NCI-H524 (cell line): ENCODE measurements at regions not wholly inside any gene's neighbourhood (a gene's known extent, or its start where the extent isn't known, plus 50 kb on each side); places are given as distances from the start of the nearest gene placed in this dataset.

Source experiments
- DNase-seq, 2 experiments: peaks; one replicate each; lab custom pipeline; 2025; lab: John Stamatoyannopoulos, UW

DNA sequence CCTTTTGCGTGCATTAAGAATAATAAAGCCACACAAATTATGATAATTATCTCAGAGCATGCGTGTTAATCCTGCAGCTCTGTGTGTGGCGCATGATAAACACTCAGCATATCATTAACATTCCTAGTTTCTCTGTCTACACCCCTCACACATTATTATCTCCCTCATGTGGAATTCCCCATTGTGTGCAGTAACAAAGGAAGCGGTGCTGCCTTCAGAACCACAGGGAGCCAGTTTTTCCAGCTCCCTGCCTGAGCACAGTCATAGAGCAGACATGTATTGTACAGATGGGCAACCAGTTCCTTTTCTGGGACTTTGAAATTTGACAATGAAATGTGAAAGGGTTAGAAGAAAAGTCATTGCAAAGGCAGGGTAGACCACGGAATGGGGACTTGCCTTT is 1365.5 kb upstream of the CDH9 start:
- peak in 1 of 2 experiments; percentile 17 for DNase-seq

- no peak for DNase-seq
These were observed 1364.4 kb upstream of the CDH9 start for GRCh38 chr5:28402590-28403301.

DNA sequence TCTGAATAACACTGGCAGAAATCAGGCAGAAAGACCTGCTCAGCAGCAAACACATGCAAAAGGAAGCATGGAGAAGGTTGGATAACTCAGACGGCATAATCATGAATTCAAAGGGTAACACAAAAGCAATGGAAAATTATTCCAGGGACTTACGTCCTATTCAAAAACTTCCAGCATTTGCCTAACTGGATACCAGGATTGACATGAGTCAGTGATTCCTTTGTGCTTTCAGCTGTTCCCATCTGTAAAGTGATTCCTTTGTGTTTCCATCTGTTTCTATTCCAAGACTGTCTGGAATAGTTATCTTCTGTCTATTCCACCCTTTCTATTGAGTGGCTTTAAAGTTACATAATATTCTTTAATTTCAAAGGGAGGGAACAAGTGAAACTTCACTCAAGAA is 1361.7 kb upstream of the CDH9 start:
- DNase-seq, result peak in 1 of 2 experiments; percentile 25

GRCh38 chr5:28399211-28399610 is 1360.8 kb upstream of the CDH9 start:
- no peak for DNase-seq

GRCh38 chr5:28398185-28398584 is 1359.8 kb upstream of the CDH9 start:
- DNase-seq, result no peak

- DNase-seq, result no peak
These were observed 1359.1 kb upstream of the CDH9 start for GRCh38 chr5:28397502-28397941.

- no peak for DNase-seq
These were observed 1352.9 kb upstream of the CDH9 start for GRCh38 chr5:28391277-28391676.

GRCh38 chr5:28390341-28390740 is 1352.0 kb upstream of the CDH9 start:
- DNase-seq, result peak; percentile 89 to 97

GRCh38 chr5:28389727-28390126 is 1351.3 kb upstream of the CDH9 start:
- peak in 1 of 2 experiments; percentile 22 for DNase-seq

DNA sequence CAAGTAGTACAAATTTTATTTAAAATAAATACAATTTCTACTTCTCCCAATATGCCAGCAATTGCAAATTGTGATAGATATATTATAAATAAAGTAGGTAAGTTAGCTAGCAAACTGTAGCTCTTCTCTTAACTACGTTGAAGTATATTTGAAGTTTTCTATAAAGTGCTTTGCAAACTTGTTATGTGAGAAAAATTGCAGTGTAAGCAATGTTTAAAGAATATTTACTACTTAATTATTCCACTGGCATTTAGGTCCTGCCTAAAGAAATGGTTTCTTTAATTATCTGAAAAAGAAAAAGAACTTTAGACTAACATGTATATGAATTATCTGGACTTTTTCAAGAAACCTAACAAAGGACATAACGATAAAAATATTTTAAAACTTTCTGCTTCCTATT is 1350.0 kb upstream of the CDH9 start:
- DNase-seq, result no peak

DNA sequence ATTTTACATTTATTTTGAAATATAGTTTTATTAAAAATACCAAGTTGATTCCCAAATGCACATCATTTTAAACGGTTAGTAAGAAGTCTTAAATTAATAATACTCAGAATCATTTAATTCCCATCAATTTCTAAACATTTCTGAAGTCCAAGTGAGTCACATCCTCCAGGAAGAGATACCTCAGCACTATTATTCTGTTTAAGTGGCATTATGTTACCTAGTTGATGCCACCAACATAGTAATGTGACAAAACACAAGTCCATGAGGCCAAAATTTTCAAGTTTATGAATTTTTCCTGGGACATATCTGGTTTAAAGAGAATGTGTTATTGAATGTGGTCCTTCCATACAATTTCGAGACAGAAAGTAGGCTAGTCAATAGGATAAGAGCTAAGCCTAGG is 1348.3 kb upstream of the CDH9 start:
- DNase-seq, result no peak

GRCh38 chr5:28380167-28380566 is 1341.8 kb upstream of the CDH9 start:
- no peak for DNase-seq

DNA sequence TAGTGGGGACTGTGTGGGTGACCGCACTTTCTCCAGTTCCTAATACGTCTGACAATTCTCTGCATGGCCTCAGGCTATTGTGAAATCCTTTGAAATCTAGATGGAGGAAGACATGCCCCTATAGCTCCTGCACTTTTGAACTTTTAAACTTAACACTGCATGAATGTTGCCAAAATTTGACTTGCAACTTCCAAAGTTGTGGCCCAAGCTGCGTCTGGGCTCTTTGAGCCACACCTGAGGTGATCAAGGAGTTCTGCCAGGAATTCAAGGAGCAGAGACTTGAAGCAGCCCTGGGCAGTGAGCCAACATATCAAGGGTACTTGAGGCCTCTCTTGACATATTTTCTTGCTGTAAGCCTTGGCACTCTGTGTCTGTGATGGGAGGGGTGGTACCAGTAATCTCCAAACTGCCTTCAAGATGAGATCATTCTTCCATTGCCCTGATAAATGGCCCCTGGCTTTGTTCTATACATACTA is 1336.1 kb upstream of the CDH9 start:
- peak; percentile 98 to 100 for DNase-seq

DNA sequence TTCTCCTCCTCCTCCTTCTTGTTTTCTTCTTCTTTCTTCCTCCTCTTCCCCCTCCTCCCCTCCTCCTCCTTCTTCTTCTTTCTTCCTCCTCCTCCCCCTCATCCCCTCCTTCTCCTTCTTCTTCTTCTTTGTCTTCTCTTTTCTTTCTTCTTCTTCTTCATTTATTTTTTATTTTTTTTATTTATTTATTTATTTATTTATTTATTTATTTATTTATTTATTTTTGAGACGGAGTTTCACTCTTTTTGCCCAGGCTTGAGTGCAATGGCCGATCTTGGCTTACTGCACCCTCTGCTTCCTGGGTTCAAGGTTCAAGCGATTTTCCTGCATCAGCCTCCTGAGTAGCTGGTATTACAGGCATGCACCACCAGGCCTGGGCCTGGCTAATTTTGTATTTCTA is 1332.5 kb upstream of the CDH9 start:
- no peak for DNase-seq

- no peak for DNase-seq
These were observed 1331.0 kb upstream of the CDH9 start for GRCh38 chr5:28369418-28369817.

DNA sequence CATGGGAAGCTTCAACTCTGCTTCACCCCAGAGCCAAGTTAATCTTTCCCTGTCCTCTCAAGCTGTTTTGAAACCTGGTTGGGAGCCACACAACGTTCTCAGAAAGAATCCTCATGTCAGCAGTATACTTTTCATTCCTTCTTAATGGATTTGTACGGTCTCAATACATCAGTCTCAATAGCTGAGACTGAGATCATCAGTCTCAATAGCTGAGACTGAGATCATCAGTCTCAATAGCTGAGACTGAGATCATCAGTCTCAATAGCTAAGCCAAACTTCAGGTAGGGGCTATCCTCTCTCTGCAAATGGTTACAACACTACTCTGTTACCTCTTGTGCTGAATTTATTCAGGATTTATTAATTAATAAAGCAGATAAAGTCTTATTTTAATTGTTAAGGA is 1317.4 kb upstream of the CDH9 start:
- no peak for DNase-seq

DNA sequence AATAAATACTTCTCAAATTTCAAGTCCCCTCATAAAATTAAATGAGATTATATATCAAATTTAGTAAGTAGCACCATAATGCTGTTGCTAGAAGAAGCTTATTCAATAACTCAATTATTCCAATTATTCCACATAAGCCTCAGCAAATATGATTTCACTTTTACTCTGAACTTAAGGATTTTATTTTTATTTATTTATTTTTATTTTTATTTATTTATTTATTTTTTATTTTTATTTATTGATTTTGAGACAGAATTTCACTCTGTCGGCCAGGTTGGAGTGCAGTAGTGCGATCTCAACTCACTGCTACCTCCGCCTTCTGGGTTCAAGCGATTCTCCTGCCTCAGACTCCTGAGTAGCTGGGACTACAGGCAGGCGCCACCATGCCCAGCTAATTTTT is 1308.3 kb upstream of the CDH9 start:
- DNase-seq, result no peak

DNA sequence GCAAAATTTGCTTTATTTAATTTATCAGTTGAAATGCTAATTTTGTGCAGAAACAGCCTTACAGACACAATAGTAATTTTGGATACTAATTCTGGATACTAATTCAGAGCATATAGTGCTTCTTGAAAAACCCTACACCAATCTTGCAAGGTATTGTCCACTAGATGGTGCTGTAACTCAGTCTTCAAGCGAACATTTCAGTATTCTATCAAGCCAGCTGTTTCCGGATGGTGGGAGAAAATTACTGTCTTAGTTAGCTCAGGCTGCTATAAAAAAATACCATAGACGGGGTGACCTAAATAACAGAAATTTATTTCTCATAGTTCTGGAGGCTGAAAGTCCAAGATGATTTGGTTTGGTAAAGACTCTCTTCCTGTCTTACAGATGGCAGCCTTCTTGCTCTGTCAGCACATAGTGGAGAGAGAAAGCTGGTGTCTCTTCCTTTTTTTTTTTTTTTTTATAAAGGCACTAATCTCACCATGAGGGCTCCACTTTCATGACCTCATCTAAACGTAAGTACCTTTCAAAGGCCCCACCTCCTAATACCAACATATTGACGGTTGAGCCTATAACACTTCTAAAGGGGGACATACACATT is 1306.5 kb upstream of the CDH9 start:
- peak; percentile 29 to 62 for DNase-seq

- DNase-seq, result no peak
These were observed 1290.8 kb upstream of the CDH9 start for GRCh38 chr5:28329176-28329575.

GRCh38 chr5:28328681-28329080 is 1290.3 kb upstream of the CDH9 start:
- DNase-seq, result no peak

- no peak for DNase-seq
These were observed 1285.8 kb upstream of the CDH9 start for GRCh38 chr5:28324174-28324573.

DNA sequence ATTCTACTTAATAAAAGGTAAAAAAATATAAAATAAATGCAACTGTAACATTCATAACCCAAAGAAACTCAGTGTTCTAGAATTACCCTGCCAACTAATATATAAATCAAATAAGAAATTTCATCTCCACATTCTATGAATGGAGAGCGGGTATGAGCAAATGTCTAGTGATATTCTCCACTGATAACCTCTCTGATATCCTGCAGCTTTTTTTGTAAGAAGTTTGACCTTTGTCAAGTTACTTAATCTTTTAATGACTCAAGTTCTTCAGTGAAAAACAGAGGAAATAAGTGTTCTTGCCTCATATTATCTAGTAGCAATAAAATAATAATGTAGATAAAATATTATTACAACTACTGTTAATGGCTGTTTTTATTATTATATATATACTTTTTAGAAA is 1275.6 kb upstream of the CDH9 start:
- DNase-seq, result no peak

DNA sequence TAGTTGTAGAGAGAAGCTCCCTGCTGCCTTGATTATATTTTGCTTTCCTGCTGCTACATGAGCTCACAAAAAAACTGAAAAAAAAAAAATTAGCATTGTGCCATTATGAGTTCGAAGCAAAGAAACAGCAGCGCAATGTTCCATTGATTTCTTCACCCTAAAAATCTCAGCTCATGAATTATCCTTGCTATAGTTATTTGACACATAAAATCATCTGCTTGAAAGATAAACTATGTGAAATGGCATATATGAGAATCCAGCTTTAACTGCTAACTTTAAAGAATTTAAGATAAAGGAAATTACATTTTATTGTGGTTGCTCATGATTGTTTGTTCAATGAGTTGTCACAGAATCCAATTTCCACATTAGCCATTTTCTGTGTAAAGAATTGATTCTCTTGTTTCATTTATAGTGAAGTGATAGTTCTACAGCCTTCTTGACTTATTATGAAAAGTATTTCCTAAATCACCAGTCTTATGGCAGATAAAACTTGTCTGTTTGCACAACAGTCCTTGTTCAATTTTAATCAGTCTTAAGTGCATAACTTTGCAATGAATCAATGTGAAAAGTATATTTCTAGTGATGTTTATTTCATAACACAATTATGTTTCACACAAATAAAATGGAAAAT is 1275.0 kb upstream of the CDH9 start:
- DNase-seq, result no peak
